Endothelial cell of umbilical vein (primary cell): ENCODE measurements at regions not wholly inside any gene's neighbourhood (a gene's known extent, or its start where the extent isn't known, plus 50 kb on each side); places are given as distances from the start of the nearest gene placed in this dataset.

Experiments
- BruUV-seq: library from RNA; stranded (reverse); fragments of 400-500 nt; replicated peaks from 2 replicates; lab custom pipeline; 2021; lab: Mats Ljungman, UMichigan
- CTCF ChIA-PET: fragments of 300-600, 350-600 bp; sonication (Branson Sonifier 250); formaldehyde crosslinking; loops from one replicate; lab custom pipeline; 2021; ENCODE audit warnings: antibody characterized with exemption, inconsistent platforms; lab: Charles Lee
- POLR2A ChIA-PET: fragments of 300-600, 350-600 bp; sonication (Branson Sonifier 250); formaldehyde crosslinking; loops from one replicate; lab custom pipeline; 2021; ENCODE audit warnings: antibody characterized with exemption, inconsistent platforms; lab: Charles Lee
- DNase-seq: peaks from one replicate; pipeline ENCODE4 v3.0.0-alpha.2; 2011; ENCODE audit warnings: low read depth, low spot score
- FAIRE-seq: peaks from 2 replicates; lab custom pipeline; 2011; peaks lifted over from hg19 to GRCh38; lab: Jason Lieb, UNC
- H2AFZ ChIP-seq: 2 replicates; pipeline ENCODE4 v1.6.0; 2012; ENCODE audit warnings: low read depth, low read length, control low read depth, inconsistent platforms
- H3K27ac ChIP-seq: 2 replicates; pipeline ENCODE4 v1.5.1; 2011; ENCODE audit warnings: low read depth, mild to moderate bottlenecking, control low read depth, low read length, moderate library complexity; ENCODE audit not compliant: insufficient read depth
- H3K27me3 ChIP-seq, 2 experiments: 2 replicates each; pipeline versions ENCODE4 v1.6.0 to v1.6.1; 2011; ENCODE audit warnings: low read length in 2 of 2, mixed read lengths in 1 of 2; ENCODE audit not compliant: control insufficient read depth in 2 of 2, insufficient read depth in 2 of 2
- H3K36me3 ChIP-seq, 2 experiments: 2 replicates in 1 of 2; 3 replicates in 1 of 2; pipeline ENCODE4 v1.5.1; 2011; ENCODE audit warnings: low read length in 2 of 2, mild to moderate bottlenecking in 1 of 2, moderate library complexity in 1 of 2; ENCODE audit not compliant: control insufficient read depth in 2 of 2, insufficient read depth in 2 of 2; ENCODE audit errors: extremely low read depth in 1 of 2
- H3K4me1 ChIP-seq: 3 replicates; pipeline ENCODE4 v1.5.1; 2011; ENCODE audit warnings: mild to moderate bottlenecking, low read length; ENCODE audit not compliant: control insufficient read depth, insufficient read depth; ENCODE audit errors: extremely low read depth
- H3K4me2 ChIP-seq: 2 replicates; pipeline ENCODE4 v1.6.1; 2011; ENCODE audit warnings: low read length, control low read depth, mixed read lengths; ENCODE audit not compliant: insufficient read depth
- H3K4me3 ChIP-seq, 3 experiments: fragments of 200-600 bp in 1 of 3; sonication (generic), shearing (Covaris generic) in 1 of 3; replicated peaks in 1 of 3; 2 replicates each; pipeline ENCODE4 v1.5.1; 2011 to 2016; ENCODE audit warnings: control low read depth in 3 of 3, low read length in 3 of 3, mild to moderate bottlenecking in 2 of 3, inconsistent platforms in 1 of 3, low read depth in 1 of 3, moderate library complexity in 1 of 3; ENCODE audit not compliant: insufficient read depth in 1 of 3
- H3K79me2 ChIP-seq: 2 replicates; pipeline ENCODE4 v1.6.0; 2012; ENCODE audit warnings: low read length, inconsistent platforms; ENCODE audit not compliant: control insufficient read depth, insufficient read depth
- H3K9ac ChIP-seq: replicated peaks from 2 replicates; pipeline ENCODE3; 2011; ENCODE audit warnings: low read length, control low read depth; ENCODE audit not compliant: insufficient read depth; ENCODE audit errors: extremely low read depth
- H3K9me1 ChIP-seq: replicated peaks from 3 replicates; pipeline ENCODE4 v1.6.0; 2011; ENCODE audit warnings: mild to moderate bottlenecking, low read length; ENCODE audit not compliant: control insufficient read depth, insufficient read depth; ENCODE audit errors: extremely low read depth
- H3K9me3 ChIP-seq: replicated peaks from 2 replicates; pipeline ENCODE4 v1.5.1; 2012; ENCODE audit warnings: low read length, inconsistent platforms; ENCODE audit not compliant: control insufficient read depth, insufficient read depth
- H4K20me1 ChIP-seq: replicated peaks from 2 replicates; pipeline ENCODE3; 2011; ENCODE audit warnings: mild to moderate bottlenecking, low read length; ENCODE audit not compliant: control insufficient read depth, insufficient read depth; ENCODE audit errors: extremely low read depth
- CTCF ChIP-seq, 2 donors: IDR thresholded peaks; 1 replicate in 1 of 2; 2 replicates in 1 of 2; pipeline ENCODE4 v1.5.1; 2011; ENCODE audit warnings: low read length in 2 of 2, mild to moderate bottlenecking in 2 of 2, moderate library complexity in 2 of 2, control low read depth in 1 of 2, inconsistent platforms in 1 of 2, low read depth in 1 of 2; ENCODE audit not compliant: insufficient read depth in 1 of 2; ENCODE audit errors: extremely low read depth in 1 of 2
- EZH2 ChIP-seq: IDR thresholded peaks from 2 replicates; pipeline ENCODE4 v1.6.1; 2012; ENCODE audit warnings: borderline replicate concordance, low read depth, mild to moderate bottlenecking, moderate library complexity, low read length, inconsistent platforms; ENCODE audit not compliant: severe bottlenecking
- FOS ChIP-seq: IDR thresholded peaks from 2 replicates; pipeline ENCODE4 v1.6.1; 2011; ENCODE audit warnings: mild to moderate bottlenecking, low read length, moderate library complexity, borderline replicate concordance; ENCODE audit not compliant: insufficient read depth
- GATA2 ChIP-seq: IDR thresholded peaks from 2 replicates; pipeline ENCODE4 v1.7.0; 2011; ENCODE audit warnings: low read depth, mild to moderate bottlenecking, moderate library complexity, mixed read lengths, low read length; ENCODE audit not compliant: insufficient read length, insufficient read depth
- JUN ChIP-seq: IDR thresholded peaks from 2 replicates; pipeline ENCODE4 v1.6.1; 2011; ENCODE audit warnings: borderline replicate concordance, low read depth; ENCODE audit not compliant: insufficient read length, insufficient read depth
- MAX ChIP-seq: IDR thresholded peaks from 2 replicates; pipeline ENCODE4 v1.6.1; 2011; ENCODE audit not compliant: insufficient read depth, insufficient read length
- MYC ChIP-seq: IDR thresholded peaks from one replicate; pipeline ENCODE4 v1.6.1; 2011; ENCODE audit warnings: mild to moderate bottlenecking, low read depth, low read length
- POLR2A ChIP-seq: IDR thresholded peaks from 2 replicates; pipeline ENCODE4 v1.6.1; 2012; ENCODE audit warnings: low read depth, mild to moderate bottlenecking, control low read depth, low read length
- POLR2AphosphoS5 ChIP-seq: IDR thresholded peaks from 2 replicates; pipeline ENCODE4 v1.6.1; 2012; ENCODE audit warnings: low read depth, mild to moderate bottlenecking, control low read depth, low read length, moderate library complexity; ENCODE audit not compliant: insufficient read depth
- dilution Hi-C: fragments of 300-500 bp; cut with MboI; formaldehyde crosslinking; loops from one replicate; pipeline ENCODE4 v1.15.0; 2019; ENCODE audit warnings: low sequenced_read_pairs; ENCODE audit not compliant: extremely low pct_ligation_motif_present
- intact Hi-C: fragments of 100-400 bp; cut with micrococcal nuclease; formaldehyde crosslinking; loops from one replicate; pipeline ENCODE4 v1.10.0; 2022

- Histone ChIP-seq H4K20me1 (no peaks in the 10 kb centered on the region), H2AFZ (no peak overlapping the region), H3K27me3 (no peaks in the 10 kb centered on the region), H3K9me3 (no peaks in the 10 kb centered on the region), H3K36me3 (no peaks in the 10 kb centered on the region), H3K4me3 (no peak overlapping the region), H3K9ac (no peak overlapping the region), H3K27ac (no peak overlapping the region), H3K4me2 (no peak overlapping the region), H3K4me1 (no peaks in the 10 kb centered on the region), H3K79me2 (no peaks in the 10 kb centered on the region), H3K9me1 (no peaks in the 10 kb centered on the region)
- no TSS peak for BruUV-seq
- DNase-seq (no peak), FAIRE-seq (no peak)
- POLR2A ChIA-PET, result no interaction called here
- TF ChIP-seq MYC (no peak), FOS (no peak), MAX (no peak), POLR2A (no peak), JUN (no peak), CTCF (IDR thresholded peaks at IDR 0.05; ENCODE audit: extremely low read depth in 1 of 2, insufficient read depth in 1 of 2, low read depth in 1 of 2, low read length in 2 of 2) (no peak), GATA2 (no peak), POLR2AphosphoS5 (no peak), EZH2 (no peak)
- dilution Hi-C loops (no loop called here), intact Hi-C loops (loop anchor here (10.0 kb wide), 1 partner anchor 57 kb away; no protein-coding TSS in a partner anchor)
- CTCF ChIA-PET, result no interaction called here
Observed at GRCh38 chr9:7287986-7288385, 511.6 kb downstream of the DMAC1 start.
